ENCODE measurements at regions not wholly inside any gene's neighbourhood (a gene's known extent, or its start where the extent isn't known, plus 50 kb on each side); places are given as distances from the start of the nearest gene placed in this dataset.
A peak's percentile ranks its signal among the peaks of the same experiment; 100 is the strongest.

DNA sequence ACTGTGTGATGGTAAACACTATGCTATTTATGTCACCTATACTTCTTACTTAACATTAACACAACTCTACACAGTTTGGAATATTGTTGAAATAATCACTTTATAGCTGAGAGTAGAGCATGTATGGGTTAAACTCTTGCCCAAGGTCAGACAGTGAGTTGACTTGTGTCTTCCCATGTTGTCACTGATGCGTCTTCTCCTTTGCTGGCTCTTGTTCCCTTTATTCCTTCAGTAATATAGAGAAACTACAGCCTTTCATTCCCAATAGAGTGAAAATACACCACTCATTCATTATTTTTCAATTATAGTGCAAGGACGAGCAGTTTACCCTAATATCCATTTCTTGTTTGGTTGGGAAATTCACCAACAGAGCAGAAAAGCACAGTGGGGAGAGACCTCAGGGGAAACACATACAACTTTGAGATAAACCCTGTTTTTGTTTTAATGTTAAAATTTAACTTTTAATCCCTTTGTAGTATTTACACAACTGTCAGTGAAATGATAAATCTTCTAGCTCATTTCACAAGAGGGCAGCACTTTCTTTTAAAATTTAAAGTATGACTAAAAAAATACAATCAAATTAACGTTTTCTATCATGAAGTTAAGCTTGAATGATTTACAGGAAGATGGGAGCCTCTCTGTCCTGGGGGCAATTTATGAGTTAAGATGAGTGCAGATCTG, 363.0 kb downstream of the UTRN start (continued):
- TF ChIP-seq SNAPC5 (CRISPR knock-in tag; IDR thresholded peaks at IDR 0.05; ENCODE audit: borderline replicate concordance) (no peak), ZNF83 (CRISPR knock-in tag; IDR thresholded peaks at IDR 0.05; ENCODE audit: borderline replicate concordance) (no peak), KLF6 (CRISPR knock-in tag; IDR thresholded peaks at IDR 0.05) (no peak), HNF4A (CRISPR knock-in tag; IDR thresholded peaks at IDR 0.05) (peak; percentile 55), ADNP (CRISPR knock-in tag; IDR thresholded peaks at IDR 0.05) (no peak), ZNF557 (CRISPR knock-in tag; IDR thresholded peaks at IDR 0.05) (no peak), MYNN (CRISPR knock-in tag; IDR thresholded peaks at IDR 0.05; ENCODE audit: low read depth) (no peak), IKZF5 (CRISPR knock-in tag; IDR thresholded peaks at IDR 0.05) (no peak; the same call in 1 of the 2 replicates), IRF1 (CRISPR knock-in tag; IDR thresholded peaks at IDR 0.05; ENCODE audit: low read depth) (no peak), RBFOX2 (IDR thresholded peaks at IDR 0.05; ENCODE audit: low read depth, low read length) (peak; percentile 45), ZBTB37 (CRISPR knock-in tag; IDR thresholded peaks at IDR 0.05) (no peak), PHF20 (CRISPR knock-in tag; IDR thresholded peaks at IDR 0.05) (no peak), NR2F6 (IDR thresholded peaks at IDR 0.05) (peak; percentile 69), NR2F6 (CRISPR knock-in tag; IDR thresholded peaks at IDR 0.05) (peak; percentile 58; the same call in 1 of the 2 replicates), HOXA7 (CRISPR knock-in tag; IDR thresholded peaks at IDR 0.05) (no peak), DR1 (CRISPR knock-in tag; IDR thresholded peaks at IDR 0.05) (no peak), ZNF256 (CRISPR knock-in tag; conservative IDR thresholded peaks at IDR 0.05) (no peak), FOXJ3 (CRISPR knock-in tag; IDR thresholded peaks at IDR 0.05; ENCODE audit: borderline replicate concordance) (peak; percentile 92; the same call in 1 of the 2 replicates), IKZF4 (CRISPR knock-in tag; IDR thresholded peaks at IDR 0.05; ENCODE audit: borderline replicate concordance, low read depth, not compliant biosample characterization) (no peak), ZNF775 (CRISPR knock-in tag; IDR thresholded peaks at IDR 0.05; ENCODE audit: borderline replicate concordance) (no peak), ZBTB2 (CRISPR knock-in tag; IDR thresholded peaks at IDR 0.05; ENCODE audit: low read depth) (no peak), ATM (IDR thresholded peaks at IDR 0.05; ENCODE audit: borderline replicate concordance) (no peak), ZNF205 (CRISPR knock-in tag; IDR thresholded peaks at IDR 0.05) (no peak), CCDC6 (CRISPR knock-in tag; IDR thresholded peaks at IDR 0.05) (no peak)
- TF ChIP-seq, protein P1, sequence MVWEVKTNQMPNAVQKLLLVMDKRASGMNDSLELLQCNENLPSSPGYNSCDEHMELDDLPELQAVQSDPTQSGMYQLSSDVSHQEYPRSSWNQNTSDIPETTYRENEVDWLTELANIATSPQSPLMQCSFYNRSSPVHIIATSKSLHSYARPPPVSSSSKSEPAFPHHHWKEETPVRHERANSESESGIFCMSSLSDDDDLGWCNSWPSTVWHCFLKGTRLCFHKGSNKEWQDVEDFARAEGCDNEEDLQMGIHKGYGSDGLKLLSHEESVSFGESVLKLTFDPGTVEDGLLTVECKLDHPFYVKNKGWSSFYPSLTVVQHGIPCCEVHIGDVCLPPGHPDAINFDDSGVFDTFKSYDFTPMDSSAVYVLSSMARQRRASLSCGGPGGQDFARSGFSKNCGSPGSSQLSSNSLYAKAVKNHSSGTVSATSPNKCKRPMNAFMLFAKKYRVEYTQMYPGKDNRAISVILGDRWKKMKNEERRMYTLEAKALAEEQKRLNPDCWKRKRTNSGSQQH (CRISPR knock-in tag; IDR thresholded peaks at IDR 0.05; ENCODE audit: low read depth) = no peak

Measured in HepG2 (cell line).